Right atrium auricular region (tissue), 2 donors: ENCODE measurements at regions not wholly inside any gene's neighbourhood (a gene's known extent, or its start where the extent isn't known, plus 50 kb on each side); places are given as distances from the start of the nearest gene placed in this dataset.

Experiments used
- DNase-seq: peaks from one replicate; pipeline ENCODE4 v3.0.0-alpha.2; 2019; ENCODE audit warnings: low spot score
- H3K27ac ChIP-seq, 2 donors: fragments of 200-600 bp; sonication (generic); 1 replicate in 1 of 2; 2 replicates in 1 of 2; pipeline ENCODE4 v1.5.1; 2016 to 2019
- H3K27me3 ChIP-seq, 2 donors: fragments of 200-600 bp; sonication (generic); one replicate each; pipeline versions ENCODE4 v1.5.1 to v1.6.0; 2017 to 2019
- H3K36me3 ChIP-seq: fragments of 200-600 bp; sonication (generic); one replicate; pipeline ENCODE4 v1.5.1; 2016
- H3K4me1 ChIP-seq, 2 donors: fragments of 200-600 bp; sonication (generic); one replicate each; pipeline versions ENCODE4 v1.5.1 to v1.6.0; 2017 to 2019
- H3K4me3 ChIP-seq, 2 donors: fragments of 200-600 bp; sonication (generic); 1 replicate in 1 of 2; 2 replicates in 1 of 2; pipeline ENCODE4 v1.5.1; 2017 to 2019; ENCODE audit warnings: mild to moderate bottlenecking in 1 of 2, moderate library complexity in 1 of 2
- H3K9me3 ChIP-seq, 2 donors: fragments of 200-600 bp; sonication (generic); one replicate each; pipeline ENCODE4 v1.5.1; 2019
- TF ChIP-seq, protein P1 (sequence below), 2 donors: fragments of 200-600 bp; sonication (generic); IDR thresholded peaks; one replicate each; pipeline ENCODE4 v1.5.1; 2019; ENCODE audit warnings: antibody characterized with exemption in 2 of 2

DNA sequence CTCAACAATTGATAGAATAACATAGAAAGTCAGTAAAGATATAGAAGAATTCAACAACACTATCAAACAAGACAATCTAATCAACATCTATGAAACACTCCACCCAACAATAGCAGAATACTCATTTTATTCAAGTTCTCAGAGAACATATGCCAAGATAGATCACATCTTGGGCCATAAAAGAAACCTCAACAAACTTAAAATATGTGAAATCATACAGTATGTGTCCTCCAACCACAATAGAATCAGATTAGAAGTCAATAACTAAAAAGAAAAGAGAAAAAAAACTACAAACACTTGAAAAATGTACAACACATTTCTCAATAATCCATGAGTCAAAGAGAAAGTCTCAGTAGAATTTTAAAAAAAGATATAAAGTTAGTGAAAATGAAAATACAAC, 78.6 kb upstream of the LDB2 start:
- H3K27ac ChIP-seq: no peak overlapping the region
- no peaks in the 10 kb centered on the region for H3K4me1 ChIP-seq
- no peaks in the 10 kb centered on the region for H3K9me3 ChIP-seq
- no peaks in the 10 kb centered on the region for H3K36me3 ChIP-seq
- TF ChIP-seq, protein P1, sequence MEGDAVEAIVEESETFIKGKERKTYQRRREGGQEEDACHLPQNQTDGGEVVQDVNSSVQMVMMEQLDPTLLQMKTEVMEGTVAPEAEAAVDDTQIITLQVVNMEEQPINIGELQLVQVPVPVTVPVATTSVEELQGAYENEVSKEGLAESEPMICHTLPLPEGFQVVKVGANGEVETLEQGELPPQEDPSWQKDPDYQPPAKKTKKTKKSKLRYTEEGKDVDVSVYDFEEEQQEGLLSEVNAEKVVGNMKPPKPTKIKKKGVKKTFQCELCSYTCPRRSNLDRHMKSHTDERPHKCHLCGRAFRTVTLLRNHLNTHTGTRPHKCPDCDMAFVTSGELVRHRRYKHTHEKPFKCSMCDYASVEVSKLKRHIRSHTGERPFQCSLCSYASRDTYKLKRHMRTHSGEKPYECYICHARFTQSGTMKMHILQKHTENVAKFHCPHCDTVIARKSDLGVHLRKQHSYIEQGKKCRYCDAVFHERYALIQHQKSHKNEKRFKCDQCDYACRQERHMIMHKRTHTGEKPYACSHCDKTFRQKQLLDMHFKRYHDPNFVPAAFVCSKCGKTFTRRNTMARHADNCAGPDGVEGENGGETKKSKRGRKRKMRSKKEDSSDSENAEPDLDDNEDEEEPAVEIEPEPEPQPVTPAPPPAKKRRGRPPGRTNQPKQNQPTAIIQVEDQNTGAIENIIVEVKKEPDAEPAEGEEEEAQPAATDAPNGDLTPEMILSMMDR (IDR thresholded peaks at IDR 0.05): no peak
- H3K27me3 ChIP-seq: no peaks in the 10 kb centered on the region
- no peak for DNase-seq
- H3K4me3 ChIP-seq: no peak overlapping the region

DNA sequence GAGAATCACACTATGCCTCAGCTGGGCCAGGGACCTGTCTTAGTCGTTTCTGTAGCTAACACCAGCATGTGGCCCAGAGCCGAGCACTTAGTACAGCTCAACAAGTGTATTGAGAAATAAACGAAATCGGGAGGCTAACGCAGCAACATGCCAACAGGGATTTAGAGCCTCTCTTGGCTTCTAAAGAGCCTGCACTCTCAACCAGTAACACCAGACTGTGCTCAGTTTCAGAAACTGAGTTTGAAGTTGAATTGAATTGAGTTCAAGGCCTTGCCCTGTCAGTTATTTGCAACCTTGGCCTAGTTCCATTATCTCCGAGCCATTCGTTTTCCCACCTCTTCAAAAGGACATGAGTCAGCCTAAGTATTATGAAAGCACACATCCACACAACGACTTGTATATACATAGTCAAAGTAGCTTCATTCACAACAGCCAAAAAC, 71.3 kb upstream of the LDB2 start:
- TF ChIP-seq, protein P1 (IDR thresholded peaks at IDR 0.05): no peak
- no peaks in the 10 kb centered on the region for H3K9me3 ChIP-seq
- no peaks in the 10 kb centered on the region for H3K36me3 ChIP-seq
- H3K4me3 ChIP-seq: no peak overlapping the region
- peak overlapping the region in 1 of 2 donors; percentile 11 for H3K27ac ChIP-seq
- no peak for DNase-seq
- no peaks in the 10 kb centered on the region for H3K27me3 ChIP-seq
- H3K4me1 ChIP-seq: peaks cover 0 to 15% of the 10 kb centered on the region in 2 donors

DNA sequence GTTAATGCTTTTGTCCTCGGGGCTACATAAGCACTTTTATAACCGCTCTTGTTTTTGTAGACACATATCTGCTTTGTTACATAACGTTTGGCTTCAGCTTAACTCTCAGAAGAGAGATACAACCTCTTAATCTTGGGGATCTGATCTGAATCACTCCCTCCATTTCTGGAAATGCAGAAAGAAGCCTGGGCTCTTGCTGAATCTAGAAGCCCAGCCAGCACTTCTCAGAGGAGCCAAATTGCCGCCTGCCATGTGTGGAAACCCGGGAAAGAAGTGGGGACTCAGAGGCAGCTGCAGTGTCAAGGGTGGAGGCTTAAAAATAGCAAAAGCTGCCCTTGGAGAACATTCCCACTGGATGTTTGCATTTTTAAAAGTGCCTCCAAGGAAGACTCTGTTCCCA, 69.3 kb upstream of the LDB2 start:
- Histone ChIP-seq H3K4me3 (no peak overlapping the region), H3K36me3 (no peaks in the 10 kb centered on the region), H3K9me3 (no peaks in the 10 kb centered on the region), H3K27ac (peak overlapping the region in 1 of 2 donors; percentile 11), H3K27me3 (no peaks in the 10 kb centered on the region), H3K4me1 (peaks cover 0 to 15% of the 10 kb centered on the region in 2 donors)
- TF ChIP-seq, protein P1 (IDR thresholded peaks at IDR 0.05): no peak
- DNase-seq: peak; percentile 61

DNA sequence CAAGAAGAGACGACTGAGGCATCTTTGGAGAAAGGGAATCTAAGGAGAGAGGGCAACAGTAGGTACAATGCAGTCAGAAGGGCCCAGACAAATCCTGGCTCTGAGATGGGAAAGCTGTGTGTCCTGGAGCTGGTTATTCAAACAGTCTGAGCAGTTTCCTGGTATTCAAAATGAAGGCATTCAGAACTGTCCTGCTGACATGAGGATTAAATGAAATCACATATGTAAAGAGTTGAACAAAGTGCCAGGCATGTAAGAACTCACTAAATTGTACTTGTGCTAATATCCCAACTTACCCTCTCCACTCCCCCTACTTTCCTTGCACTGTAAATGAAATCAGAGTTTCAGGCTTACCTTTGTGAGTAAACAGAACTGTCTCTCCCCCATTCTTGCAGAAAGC, 60.9 kb upstream of the LDB2 start:
- no peaks in the 10 kb centered on the region for H3K27me3 ChIP-seq
- DNase-seq: no peak
- TF ChIP-seq, protein P1 (IDR thresholded peaks at IDR 0.05): no peak
- H3K36me3 ChIP-seq: no peaks in the 10 kb centered on the region
- no peak overlapping the region for H3K4me3 ChIP-seq
- no peaks in the 10 kb centered on the region for H3K4me1 ChIP-seq
- no peak overlapping the region for H3K27ac ChIP-seq
- peaks cover 0 to 22% of the 10 kb centered on the region in 2 donors for H3K9me3 ChIP-seq

DNA sequence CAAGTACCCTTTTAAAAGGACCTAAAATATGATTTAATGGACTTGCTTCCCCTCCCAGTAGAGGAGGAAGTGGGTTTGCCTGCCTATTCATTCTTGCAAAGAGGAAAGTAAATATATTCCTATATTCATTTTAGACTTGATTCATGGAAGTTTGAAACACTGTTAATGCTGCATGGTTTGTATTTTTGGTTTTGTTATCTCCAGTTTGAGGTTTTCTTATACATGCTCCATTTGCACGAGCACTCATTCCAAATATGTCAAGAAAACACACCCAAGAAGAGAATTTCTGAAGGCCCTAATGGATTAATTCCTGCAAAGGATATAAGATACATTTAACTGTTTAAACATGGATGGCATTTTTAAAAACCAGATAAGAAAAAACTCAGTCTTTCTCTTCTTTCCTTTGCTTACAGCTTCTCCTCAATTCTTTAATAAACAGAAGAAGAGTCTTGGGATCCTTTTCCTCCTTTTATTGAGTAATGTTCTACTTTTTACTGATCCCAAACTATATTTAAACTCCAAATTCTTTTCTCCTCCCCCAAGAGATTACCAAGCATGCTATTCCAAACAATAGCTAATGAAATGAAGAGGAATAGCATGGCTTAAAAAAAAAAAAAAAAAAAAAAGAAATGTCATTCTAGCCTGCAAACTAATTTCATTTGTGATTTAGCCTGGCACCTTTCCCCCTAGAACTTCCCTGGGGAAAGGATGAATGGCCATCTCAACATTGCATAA, 54.6 kb upstream of the LDB2 start:
- TF ChIP-seq, protein P1 (IDR thresholded peaks at IDR 0.05): no peak
- no peaks in the 10 kb centered on the region for H3K27me3 ChIP-seq
- peaks cover 0 to 16% of the 10 kb centered on the region in 2 donors for H3K9me3 ChIP-seq
- no peaks in the 10 kb centered on the region for H3K36me3 ChIP-seq
- H3K27ac ChIP-seq: no peak overlapping the region
- DNase-seq: no peak
- no peak overlapping the region for H3K4me3 ChIP-seq
- H3K4me1 ChIP-seq: no peaks in the 10 kb centered on the region

DNA sequence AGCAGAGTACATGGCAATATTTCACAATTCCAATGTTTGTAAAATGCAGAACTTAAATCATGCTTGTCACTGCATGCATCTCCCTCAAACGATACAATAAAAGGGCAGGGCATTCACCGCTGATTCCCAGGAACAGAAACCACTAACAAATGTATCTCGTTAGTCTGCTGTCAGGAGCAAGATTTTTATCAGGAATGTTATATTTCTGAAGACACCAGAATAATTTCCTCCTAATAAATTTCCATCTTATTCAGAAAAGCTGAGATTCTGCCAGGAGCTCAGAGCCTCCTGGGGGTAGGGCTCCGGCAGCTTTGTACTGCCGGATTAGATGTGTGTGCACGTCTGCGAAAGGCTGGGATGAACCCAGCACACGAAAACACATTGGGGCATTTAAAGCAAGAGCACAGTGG, 54.0 kb upstream of the LDB2 start:
- DNase-seq: no peak
- Histone ChIP-seq H3K9me3 (peaks cover 0 to 16% of the 10 kb centered on the region in 2 donors), H3K4me1 (no peaks in the 10 kb centered on the region), H3K36me3 (no peaks in the 10 kb centered on the region), H3K4me3 (peak overlapping the region in 1 of 2 donors; percentile 13), H3K27me3 (no peaks in the 10 kb centered on the region), H3K27ac (no peak overlapping the region)
- TF ChIP-seq, protein P1 (IDR thresholded peaks at IDR 0.05): no peak
